HepG2 (cell line): ENCODE measurements at regions not wholly inside any gene's neighbourhood (a gene's known extent, or its start where the extent isn't known, plus 50 kb on each side); places are given as distances from the start of the nearest gene placed in this dataset.

Experiments used
- CTCF ChIP-seq: sonication (generic); formaldehyde crosslinking; IDR thresholded peaks from 2 replicates; pipeline ENCODE4 v1.5.0; 2020; ENCODE audit warnings: mild to moderate bottlenecking, missing genetic modification reagents, moderate library complexity
- GABPA ChIP-seq, 2 experiments: IDR thresholded peaks; 2 replicates each; pipeline ENCODE4 v1.6.1; 2011 to 2016; ENCODE audit warnings: low read depth in 2 of 2, low read length in 1 of 2, missing biosample characterization in 1 of 2, missing genetic modification characterization in 1 of 2
- MAFK ChIP-seq, 2 experiments: IDR thresholded peaks in 1 of 2; conservative IDR thresholded peaks in 1 of 2; 2 replicates each; pipeline ENCODE4 v1.6.1; 2011; ENCODE audit warnings: improper control_type of control experiment in 2 of 2, low read length in 2 of 2
- NAIF1 ChIP-seq: sonication (generic); formaldehyde crosslinking; IDR thresholded peaks from 2 replicates; pipeline ENCODE4 v1.5.0; 2020; ENCODE audit warnings: mild to moderate bottlenecking, missing genetic modification reagents, borderline replicate concordance
- NCOA1 ChIP-seq: sonication (generic); formaldehyde crosslinking; IDR thresholded peaks from 2 replicates; pipeline ENCODE4 v1.9.0; 2021; ENCODE audit warnings: missing genetic modification reagents
- PHB2 ChIP-seq: fragments of 450-650 bp; IDR thresholded peaks from 2 replicates; pipeline ENCODE4 v1.6.1; 2018; ENCODE audit not compliant: partially characterized antibody
- TAF15 ChIP-seq: fragments of 200-400 bp; formaldehyde crosslinking; IDR thresholded peaks from one replicate; pipeline ENCODE4 v1.6.1; 2018; ENCODE audit warnings: mild to moderate bottlenecking, low read depth, low read length; ENCODE audit not compliant: poor library complexity, severe bottlenecking
- ZFX ChIP-seq: sonication (generic); formaldehyde crosslinking; IDR thresholded peaks from 2 replicates; pipeline ENCODE4 v1.4.0; 2020; ENCODE audit warnings: mild to moderate bottlenecking, low read depth, missing genetic modification reagents, moderate library complexity
- ZNF496 ChIP-seq: sonication (generic); formaldehyde crosslinking; IDR thresholded peaks from 2 replicates; pipeline ENCODE4 v1.8.1; 2023; ENCODE audit warnings: mild to moderate bottlenecking, moderate library complexity, missing genetic modification reagents; ENCODE audit not compliant: insufficient replicate concordance
- ZSCAN20 ChIP-seq: sonication (generic); formaldehyde crosslinking; IDR thresholded peaks from 2 replicates; pipeline ENCODE4 v1.4.0; 2020; ENCODE audit warnings: missing genetic modification reagents, mild to moderate bottlenecking, borderline replicate concordance
- ZSCAN30 ChIP-seq: sonication (generic); formaldehyde crosslinking; IDR thresholded peaks from 2 replicates; pipeline ENCODE4 v1.5.0; 2020; ENCODE audit warnings: mild to moderate bottlenecking, missing genetic modification reagents
- TF ChIP-seq, protein P1 (sequence below): sonication (generic); formaldehyde crosslinking; IDR thresholded peaks from 2 replicates; pipeline ENCODE4 v1.5.0; 2020; ENCODE audit warnings: missing genetic modification reagents
- TF ChIP-seq, protein P2 (sequence below): sonication (generic); formaldehyde crosslinking; IDR thresholded peaks from 2 replicates; pipeline ENCODE4 v1.4.0; 2020; ENCODE audit warnings: missing genetic modification reagents

DNA sequence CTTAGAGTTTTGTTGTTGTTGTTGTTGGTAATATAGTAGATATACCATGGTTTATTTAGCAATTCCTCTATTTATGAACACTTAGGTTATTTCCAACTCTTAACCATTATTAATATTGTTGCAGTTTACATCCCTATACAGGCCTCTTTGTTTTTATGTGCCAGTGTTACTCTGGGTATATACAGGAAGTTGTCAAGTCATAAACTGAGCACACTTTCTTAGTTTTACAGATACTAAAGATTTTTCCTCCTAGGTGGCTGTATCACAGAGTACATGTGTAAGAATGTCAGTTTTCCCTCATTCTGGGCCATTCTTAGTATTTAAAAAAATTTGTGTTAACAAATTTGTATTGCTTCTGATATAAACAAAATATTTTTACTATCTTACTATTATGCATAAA is 128.4 kb downstream of the ARL4A start (continued):
- TF ChIP-seq CTCF (no peak), PHB2 (no peak), NCOA1 (no peak), NAIF1 (CRISPR knock-in tag) (no peak), ZSCAN20 (CRISPR knock-in tag) (no peak), GABPA (IDR thresholded peaks at IDR 0.05; ENCODE audit: low read depth, low read length) (no peak), GABPA (CRISPR knock-in tag; IDR thresholded peaks at IDR 0.05; ENCODE audit: low read depth) (no peak), MAFK (conservative IDR thresholded peaks at IDR 0.05 in 1 of 2, IDR thresholded peaks at IDR 0.05 in 1 of 2; ENCODE audit: low read length in 2 of 2) (no peak), ZNF496 (CRISPR knock-in tag) (no peak), TAF15 (no peak), ZFX (CRISPR knock-in tag) (no peak), ZSCAN30 (CRISPR knock-in tag) (no peak)
- TF ChIP-seq, protein P1, sequence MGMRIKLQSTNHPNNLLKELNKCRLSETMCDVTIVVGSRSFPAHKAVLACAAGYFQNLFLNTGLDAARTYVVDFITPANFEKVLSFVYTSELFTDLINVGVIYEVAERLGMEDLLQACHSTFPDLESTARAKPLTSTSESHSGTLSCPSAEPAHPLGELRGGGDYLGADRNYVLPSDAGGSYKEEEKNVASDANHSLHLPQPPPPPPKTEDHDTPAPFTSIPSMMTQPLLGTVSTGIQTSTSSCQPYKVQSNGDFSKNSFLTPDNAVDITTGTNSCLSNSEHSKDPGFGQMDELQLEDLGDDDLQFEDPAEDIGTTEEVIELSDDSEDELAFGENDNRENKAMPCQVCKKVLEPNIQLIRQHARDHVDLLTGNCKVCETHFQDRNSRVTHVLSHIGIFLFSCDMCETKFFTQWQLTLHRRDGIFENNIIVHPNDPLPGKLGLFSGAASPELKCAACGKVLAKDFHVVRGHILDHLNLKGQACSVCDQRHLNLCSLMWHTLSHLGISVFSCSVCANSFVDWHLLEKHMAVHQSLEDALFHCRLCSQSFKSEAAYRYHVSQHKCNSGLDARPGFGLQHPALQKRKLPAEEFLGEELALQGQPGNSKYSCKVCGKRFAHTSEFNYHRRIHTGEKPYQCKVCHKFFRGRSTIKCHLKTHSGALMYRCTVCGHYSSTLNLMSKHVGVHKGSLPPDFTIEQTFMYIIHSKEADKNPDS (CRISPR knock-in tag) = no peak
- TF ChIP-seq, protein P2, sequence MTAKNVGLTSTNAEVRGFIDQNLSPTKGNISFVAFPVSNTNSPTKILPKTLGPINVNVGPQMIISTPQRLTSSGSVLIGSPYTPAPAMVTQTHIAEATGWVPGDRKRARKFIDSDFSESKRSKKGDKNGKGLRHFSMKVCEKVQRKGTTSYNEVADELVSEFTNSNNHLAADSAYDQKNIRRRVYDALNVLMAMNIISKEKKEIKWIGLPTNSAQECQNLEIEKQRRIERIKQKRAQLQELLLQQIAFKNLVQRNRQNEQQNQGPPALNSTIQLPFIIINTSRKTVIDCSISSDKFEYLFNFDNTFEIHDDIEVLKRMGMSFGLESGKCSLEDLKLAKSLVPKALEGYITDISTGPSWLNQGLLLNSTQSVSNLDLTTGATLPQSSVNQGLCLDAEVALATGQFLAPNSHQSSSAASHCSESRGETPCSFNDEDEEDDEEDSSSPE (CRISPR knock-in tag) = no peak
